ENCODE measurements at regions not wholly inside any gene's neighbourhood (a gene's known extent, or its start where the extent isn't known, plus 50 kb on each side); places are given as distances from the start of the nearest gene placed in this dataset.

DNA sequence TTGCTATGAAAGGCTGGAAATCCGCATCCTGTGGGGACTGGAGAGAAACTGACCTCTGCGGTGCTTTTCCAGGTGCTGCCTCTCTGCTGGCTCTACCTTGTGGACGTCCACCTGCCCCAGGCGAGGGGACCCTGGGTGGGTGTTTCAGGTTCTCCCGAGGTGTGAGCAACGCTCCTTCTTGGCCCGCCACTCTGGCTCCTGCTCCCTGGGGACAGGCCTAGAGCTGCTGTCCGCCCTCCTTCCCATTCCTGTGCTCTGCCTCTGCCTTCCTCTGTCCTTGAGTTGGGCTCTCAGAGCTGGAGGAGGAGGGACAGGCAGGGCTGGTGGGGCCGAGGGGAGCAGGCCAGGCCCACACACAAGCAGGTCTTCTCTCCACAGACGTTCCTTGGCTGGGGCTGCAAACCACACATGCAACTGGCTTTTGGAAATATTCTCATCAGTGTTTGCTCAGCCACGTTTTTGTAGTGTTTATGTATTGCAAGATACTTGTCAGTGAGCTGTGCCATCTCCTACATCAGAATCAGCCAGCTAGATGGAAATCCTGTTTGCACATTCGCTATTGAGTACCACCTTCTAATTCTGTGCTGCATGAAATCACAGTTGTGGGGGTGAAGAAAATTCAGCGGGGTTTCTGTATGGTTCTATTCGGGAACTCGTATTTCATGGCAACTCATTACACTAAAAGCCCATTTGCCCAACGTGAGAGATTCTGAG lies 1115.0 kb downstream of the BRD1 start:
- no peak overlapping the region for H3K4me3 ChIP-seq (ENCODE audit: low read depth, low read length)
- TF ChIP-seq, protein P1, sequence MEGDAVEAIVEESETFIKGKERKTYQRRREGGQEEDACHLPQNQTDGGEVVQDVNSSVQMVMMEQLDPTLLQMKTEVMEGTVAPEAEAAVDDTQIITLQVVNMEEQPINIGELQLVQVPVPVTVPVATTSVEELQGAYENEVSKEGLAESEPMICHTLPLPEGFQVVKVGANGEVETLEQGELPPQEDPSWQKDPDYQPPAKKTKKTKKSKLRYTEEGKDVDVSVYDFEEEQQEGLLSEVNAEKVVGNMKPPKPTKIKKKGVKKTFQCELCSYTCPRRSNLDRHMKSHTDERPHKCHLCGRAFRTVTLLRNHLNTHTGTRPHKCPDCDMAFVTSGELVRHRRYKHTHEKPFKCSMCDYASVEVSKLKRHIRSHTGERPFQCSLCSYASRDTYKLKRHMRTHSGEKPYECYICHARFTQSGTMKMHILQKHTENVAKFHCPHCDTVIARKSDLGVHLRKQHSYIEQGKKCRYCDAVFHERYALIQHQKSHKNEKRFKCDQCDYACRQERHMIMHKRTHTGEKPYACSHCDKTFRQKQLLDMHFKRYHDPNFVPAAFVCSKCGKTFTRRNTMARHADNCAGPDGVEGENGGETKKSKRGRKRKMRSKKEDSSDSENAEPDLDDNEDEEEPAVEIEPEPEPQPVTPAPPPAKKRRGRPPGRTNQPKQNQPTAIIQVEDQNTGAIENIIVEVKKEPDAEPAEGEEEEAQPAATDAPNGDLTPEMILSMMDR (IDR thresholded peaks at IDR 0.05; ENCODE audit: borderline replicate concordance, insufficient read depth, low read depth, low read length): no peak

DNA sequence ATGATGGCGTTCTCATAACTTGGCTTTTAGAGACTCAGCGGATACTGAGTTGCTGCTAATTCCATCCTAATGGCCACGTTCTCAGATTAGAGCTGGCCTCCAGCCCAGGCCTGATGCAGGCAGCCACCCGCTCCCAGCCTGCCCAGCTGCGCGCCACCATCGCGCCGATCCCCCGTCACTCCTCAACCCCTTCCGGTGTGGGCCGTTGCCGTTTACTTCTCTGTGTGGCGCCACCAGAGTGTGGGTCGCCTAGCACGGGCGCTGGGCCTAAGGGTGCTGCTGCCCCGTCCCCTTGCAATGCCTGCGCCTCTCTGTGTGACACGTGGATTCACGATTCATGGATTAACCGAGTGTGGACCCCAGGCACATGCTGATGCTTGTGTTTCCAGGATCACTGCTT lies 1116.0 kb downstream of the BRD1 start:
- TF ChIP-seq, protein P1 (IDR thresholded peaks at IDR 0.05; ENCODE audit: borderline replicate concordance, insufficient read depth, low read depth, low read length): no peak
- H3K4me3 ChIP-seq (ENCODE audit: low read depth, low read length): no peak overlapping the region

DNA sequence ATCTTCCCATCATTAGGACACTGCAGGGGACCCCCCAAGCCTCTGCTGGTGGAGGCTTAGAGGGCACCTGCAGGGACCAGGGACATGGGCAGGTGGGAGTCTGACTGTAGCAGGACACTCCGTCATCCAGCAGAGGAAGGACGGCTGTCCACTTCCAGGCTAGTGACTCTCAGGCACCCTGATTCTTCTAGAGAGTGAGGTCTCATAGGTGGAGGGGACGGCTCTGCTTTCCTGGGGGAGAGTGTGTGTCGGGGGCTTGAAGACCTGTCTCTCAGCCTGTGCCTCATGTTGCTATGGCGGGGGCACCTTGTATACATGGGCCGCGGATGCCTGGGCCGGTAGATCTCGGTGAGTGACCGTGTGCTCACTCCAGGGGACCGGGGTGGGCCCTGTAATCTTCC lies 1116.6 kb downstream of the BRD1 start:
- H3K4me3 ChIP-seq (ENCODE audit: low read depth, low read length): no peak overlapping the region
- TF ChIP-seq, protein P1 (IDR thresholded peaks at IDR 0.05; ENCODE audit: borderline replicate concordance, insufficient read depth, low read depth, low read length): no peak

DNA sequence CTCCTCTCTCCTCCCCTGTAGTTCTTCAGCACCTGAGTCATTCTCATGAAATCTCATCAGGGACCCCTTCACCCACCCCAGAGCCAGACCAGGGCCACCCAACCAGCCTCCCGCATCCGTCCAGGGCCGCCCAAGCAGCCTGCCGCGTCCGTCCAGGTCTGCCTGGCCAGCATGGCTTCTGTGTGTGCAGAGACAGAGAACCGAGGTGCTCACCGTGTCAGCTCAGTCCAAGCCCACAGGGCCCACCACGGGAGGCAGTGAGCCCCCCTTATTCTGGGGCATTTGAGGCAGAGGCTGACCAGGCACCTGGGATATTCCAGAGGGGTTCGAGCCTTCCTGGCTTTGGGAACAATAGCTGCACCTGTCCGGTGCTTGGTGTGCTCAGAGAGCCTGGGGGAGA lies 1117.3 kb downstream of the BRD1 start:
- no peak overlapping the region for H3K4me3 ChIP-seq (ENCODE audit: low read depth, low read length)
- TF ChIP-seq, protein P1 (IDR thresholded peaks at IDR 0.05; ENCODE audit: borderline replicate concordance, insufficient read depth, low read depth, low read length): no peak

DNA sequence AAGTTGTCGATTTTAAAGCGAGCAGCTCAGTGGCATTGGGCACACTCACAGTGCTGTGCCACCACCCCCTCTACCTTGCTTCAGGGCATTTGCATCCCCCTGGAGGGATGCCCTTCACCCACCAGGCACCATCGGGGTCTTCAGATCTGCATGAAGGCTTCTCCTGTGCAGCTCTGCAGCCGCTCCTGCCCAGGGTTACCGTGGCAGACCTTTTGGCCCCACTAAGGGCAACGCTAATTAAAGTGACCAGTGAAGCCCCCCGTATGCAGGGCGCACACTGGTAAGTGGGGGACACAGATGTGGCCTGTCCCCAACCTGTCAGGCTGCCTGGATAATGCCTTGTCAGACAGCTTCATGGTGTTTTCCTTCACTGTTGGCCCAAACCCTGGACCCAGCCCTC lies 1117.7 kb downstream of the BRD1 start:
- no peak overlapping the region for H3K4me3 ChIP-seq (ENCODE audit: low read depth, low read length)
- TF ChIP-seq, protein P1 (IDR thresholded peaks at IDR 0.05; ENCODE audit: borderline replicate concordance, insufficient read depth, low read depth, low read length): no peak

DNA sequence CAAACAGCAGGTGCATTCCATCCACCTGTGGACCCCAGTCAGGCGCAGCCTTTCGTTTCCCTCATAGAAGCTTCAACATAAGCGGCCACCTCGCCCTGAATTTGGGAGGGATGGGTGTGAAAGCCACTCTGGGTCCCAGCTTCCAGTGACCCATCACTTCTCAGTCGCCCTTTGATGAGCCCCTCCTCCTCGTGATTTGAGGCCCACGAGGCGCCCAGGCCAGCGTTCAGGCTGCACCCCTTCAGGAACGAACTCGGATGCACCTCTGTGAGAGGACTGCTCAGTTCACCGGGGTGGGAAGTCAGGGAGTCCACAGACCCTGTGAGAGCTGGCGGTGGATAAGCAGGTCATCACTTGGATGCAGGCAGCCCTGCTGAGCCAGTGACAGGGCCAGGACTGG lies 1118.2 kb downstream of the BRD1 start:
- TF ChIP-seq, protein P1 (IDR thresholded peaks at IDR 0.05; ENCODE audit: borderline replicate concordance, insufficient read depth, low read depth, low read length): no peak
- no peak overlapping the region for H3K4me3 ChIP-seq (ENCODE audit: low read depth, low read length)

DNA sequence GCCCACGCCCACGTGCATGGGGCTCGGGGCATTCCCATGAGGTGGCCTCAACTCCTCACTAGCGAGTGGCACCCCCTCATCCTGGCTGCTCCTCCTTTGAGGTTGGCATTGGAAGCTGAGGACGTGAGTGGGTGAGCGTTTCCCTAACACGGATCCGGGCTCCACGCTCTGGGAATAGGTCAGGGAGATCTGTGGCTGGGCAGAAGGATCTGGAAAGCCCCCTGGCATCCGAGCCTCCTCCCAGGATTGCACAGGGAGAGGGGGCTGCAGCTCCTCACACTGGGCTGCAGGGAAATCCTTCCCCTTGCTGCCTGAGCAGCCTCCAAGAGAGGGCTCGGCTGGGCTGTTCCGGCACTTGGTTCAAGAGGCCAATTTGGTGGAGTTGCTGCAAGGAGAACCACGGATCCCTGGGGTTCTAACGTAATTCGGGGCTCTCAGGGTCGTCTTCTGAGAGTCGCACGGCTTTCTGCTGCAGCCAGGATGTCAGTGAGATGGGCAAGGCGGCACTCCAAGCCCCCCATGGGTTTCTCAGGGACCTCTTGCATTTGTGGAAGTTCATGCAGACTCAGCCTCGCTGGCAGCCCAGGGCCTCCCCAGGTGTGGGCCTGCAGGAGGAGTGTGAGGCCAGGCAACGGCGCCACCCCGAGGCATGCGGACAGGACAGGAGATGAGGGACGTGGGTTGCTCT lies 1119.0 kb downstream of the BRD1 start:
- H3K4me3 ChIP-seq (ENCODE audit: low read depth, low read length): no peak overlapping the region
- TF ChIP-seq, protein P1 (IDR thresholded peaks at IDR 0.05; ENCODE audit: borderline replicate concordance, insufficient read depth, low read depth, low read length): no peak
